DMS 273 (cell line): ENCODE measurements at regions not wholly inside any gene's neighbourhood (a gene's known extent, or its start where the extent isn't known, plus 50 kb on each side); places are given as distances from the start of the nearest gene placed in this dataset.

ENCODE experiments used
- DNase-seq: peaks from one replicate; lab custom pipeline; 2025; ENCODE audit not compliant: unreplicated experiment; lab: John Stamatoyannopoulos, UW

DNA sequence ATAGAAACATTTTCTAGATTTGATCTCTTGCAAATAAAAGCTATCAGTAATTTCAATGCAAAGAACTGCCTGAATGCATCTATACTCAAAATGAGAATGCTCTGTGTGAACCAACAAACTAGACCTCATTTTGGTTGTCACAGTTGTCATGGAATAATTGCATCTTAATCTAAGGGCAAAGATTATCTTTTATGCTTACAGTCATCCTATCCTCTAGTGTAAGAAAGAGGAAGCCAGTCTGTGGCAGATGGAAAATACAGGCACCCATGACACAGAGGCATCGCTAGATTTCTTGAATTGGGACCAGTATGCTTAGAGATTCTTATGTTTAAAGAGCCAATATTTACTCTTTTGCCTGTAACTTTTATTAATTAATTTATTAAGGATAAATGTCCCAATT, 95.0 kb downstream of the MACIR start:
- DNase-seq, result no peak

DNA sequence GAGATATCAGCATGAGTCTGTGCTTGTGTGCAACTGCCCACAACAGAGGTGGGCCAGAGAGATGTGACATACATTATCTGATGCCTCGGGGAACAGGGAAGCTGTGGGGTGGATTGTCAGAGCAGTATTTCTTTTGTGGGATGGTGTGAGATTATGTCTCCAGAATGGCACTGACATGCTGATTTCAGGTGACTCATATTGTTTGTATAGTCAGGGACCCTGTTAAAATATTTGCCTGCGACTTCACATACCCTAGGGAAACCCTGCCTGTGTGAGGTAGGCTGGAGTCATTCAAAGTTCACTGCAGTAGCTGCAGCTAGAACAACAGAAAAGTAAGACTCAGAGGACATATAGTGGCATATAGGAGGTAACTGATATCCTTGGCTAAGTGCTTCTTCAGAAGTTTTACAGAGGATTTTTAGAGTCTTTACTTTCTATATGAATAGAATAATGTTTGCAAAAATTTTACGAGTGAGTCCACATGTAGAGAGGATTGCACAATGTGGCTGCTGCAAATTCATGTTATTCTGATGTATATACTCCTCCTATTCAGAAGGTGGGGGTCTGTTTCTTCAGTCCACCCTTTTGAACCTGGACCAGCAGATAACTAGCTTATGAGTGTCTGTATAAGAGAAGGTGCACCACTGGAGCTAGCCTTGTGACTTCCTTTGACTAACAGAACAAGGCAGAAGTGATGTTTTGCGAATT, 89.3 kb downstream of the MACIR start:
- no peak for DNase-seq

DNA sequence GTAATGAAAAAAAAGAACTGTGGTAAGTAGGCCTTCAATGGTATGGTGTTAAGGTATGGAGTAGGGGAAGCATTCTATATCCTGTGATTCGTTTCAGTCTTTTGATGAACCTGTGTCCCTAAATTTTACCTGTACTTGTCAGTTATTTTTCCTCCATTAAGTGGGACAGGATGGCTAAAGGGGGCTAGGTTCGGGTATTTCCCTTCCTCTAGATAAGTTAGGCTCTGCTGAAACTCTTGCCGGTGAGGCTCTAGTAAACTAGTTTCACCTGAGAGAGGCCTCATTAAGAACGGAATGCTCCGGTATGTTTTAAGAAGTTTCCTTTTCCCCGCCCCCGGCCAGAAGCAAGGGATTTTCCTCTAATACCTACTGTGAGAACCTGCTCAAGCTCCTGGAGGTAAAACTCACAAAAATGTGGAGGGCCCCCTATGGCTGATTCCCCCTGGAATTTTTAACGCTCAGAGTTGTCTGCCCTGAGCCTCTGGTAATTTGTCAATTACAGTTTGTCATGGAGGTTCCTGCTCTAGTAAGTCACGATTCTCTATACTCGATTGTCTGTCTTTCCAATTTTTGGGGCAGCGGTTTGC, 87.7 kb downstream of the MACIR start:
- no peak for DNase-seq

DNA sequence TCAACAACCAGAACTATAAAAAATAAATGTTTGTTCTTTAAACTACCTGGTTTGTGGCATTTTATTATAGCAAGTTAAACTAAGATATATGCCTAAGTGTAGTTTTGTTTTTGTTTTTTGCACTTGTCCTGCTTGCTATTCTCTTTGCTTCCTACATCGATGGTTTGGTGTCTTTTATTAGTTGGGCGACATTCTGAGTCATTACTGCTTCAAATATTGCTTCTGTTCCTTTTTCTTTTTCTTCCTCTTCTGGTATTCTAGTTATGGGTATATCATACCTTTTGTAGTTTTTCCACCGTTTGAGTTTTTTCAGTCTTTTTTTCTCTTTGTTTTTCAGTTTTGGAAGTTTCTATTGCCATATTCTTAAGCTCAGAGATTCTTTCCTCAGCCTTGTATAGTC, 86.9 kb downstream of the MACIR start:
- no peak for DNase-seq

DNA sequence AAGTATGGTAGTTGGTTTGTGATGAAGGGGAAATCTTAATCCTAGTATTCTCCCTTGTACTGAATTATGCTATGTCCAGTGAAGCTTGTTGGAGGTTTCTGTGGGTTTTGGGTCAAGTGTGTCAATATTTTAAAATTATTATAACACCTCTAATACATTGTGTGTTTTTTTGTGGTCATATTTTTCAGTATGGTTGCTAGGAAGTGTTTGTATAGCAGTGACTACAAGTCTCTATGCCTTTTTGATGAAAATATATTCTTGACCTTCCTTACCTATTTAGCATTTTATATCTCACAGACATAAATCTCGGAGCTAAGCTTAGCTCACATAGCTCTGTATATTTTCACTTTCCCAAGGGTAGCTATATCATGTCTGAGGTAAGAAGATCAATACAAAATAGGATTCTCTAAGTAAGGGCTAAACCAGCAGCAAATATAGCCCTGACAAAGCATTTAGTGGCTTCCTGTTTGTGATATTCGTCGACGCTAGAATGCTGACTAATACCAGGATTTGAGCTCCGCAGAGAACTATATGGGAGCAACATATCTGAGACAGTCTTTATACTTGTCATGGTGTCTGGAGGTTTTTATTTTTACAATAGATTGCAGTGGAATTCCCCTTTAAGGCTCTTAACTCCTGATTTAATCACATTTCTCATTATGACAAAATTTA, 82.3 kb downstream of the MACIR start:
- DNase-seq, result no peak

DNA sequence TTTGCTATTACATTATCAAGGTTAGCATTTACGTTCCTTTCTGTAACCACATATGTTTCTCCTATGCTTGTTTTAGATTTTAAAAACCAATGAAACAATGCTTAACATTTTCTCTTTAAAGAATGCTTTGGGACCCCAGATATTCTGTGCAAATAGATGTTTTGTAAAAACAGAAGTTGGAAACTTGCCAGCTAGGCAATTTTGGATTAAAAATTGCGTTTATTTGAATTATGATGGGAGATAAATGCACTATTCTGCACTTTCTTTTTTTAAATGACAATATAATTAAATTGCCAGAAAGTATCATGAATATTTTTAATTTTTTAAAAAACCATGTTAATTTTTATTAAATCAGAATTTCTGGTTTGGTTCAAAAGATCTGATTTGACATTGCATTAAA, 81.6 kb downstream of the MACIR start:
- DNase-seq, result no peak

DNA sequence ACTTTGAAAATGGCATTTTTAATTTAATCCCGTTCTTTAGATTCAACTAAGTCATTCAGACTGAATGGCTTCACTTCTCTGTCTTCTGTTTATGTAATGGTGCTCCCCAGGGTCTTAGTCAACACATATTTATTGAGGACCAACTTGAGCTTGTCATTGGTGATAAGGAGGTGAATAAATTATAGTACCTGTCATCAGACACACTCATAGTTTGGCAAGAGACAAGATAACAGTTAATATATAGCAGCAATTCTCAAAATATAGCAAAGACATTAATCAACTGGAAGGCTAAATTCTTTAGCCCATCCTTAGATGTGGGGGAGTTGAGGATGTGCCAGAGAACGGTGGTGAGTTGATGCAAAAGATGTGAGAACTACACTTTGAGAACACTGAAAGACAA, 78.4 kb downstream of the MACIR start:
- DNase-seq, result no peak

DNA sequence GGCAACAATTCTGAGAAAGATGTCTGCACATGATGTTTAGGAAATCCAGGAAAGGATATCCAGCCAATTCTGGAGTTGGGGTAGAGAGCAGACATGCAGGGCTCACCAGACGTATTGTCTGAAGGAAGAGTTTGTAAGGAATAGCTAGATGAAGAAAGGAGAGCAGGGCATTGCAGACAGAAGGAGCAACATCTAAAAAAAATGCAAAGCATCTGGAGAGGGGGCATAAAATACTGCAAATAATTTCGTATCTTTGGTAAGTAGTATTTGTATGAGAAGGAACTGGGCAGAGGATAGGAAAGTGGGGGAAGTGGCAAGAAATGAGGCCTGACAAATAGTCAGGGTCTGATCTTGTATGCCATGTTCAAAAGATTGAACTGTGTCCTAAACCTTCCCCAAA, 74.8 kb downstream of the MACIR start:
- DNase-seq, result no peak

DNA sequence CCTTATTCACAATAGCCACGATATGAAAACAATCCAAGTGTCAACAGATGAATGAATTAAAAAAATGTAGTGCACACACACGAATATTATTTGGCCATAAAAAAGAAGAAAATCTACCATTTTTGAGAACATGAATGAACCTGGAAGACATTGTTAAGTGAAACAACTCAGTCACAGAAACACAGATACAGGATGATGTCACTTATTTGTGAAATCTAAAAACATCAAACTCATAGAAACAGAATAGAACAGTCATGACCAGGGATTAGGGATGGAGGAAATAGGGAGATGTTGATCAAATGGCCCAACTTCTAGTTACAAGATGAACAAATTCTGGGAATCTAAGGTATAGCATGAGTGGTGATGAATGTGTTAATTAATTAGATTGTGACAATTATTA, 72.3 kb downstream of the MACIR start:
- DNase-seq, result no peak
